ENCODE measurements at regions not wholly inside any gene's neighbourhood (a gene's known extent, or its start where the extent isn't known, plus 50 kb on each side); places are given as distances from the start of the nearest gene placed in this dataset.
A peak's percentile ranks its signal among the peaks of the same experiment; 100 is the strongest.

DNA sequence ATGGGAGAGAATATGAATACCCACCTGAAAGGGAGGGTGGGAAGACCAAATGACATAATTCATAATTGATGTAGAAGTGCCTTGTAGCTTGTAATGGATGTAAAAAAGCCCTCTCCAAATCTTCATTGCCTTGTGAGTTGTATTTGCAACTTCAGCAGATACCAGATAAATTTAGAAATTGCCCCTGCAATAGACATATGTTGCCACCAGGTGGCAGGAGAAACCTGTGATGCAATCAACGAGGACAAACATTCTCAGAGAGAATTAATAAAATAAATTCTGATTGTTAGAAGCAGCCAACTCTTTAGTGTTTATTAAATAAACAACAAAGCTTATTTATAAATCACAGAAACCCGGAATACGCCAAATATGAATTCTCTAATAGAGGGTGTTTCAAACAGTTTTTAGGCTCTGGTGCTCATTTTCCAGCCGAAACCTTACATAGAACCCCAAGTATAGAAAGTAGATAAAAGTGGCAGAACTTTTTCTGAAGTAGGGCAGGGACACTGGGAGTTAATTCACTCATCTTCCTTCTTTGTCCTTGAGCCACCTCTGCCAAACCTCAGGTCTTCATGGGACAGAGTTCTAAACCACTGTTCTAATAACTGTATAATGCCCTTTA lies 147.8 kb downstream of the TMEM38B start:
- no peaks in the 10 kb centered on the region for H3K27me3 ChIP-seq
- H4K20me1 ChIP-seq, result no peaks in the 10 kb centered on the region
- no peak overlapping the region for H3K27ac ChIP-seq
- no peaks in the 10 kb centered on the region for H3K4me1 ChIP-seq
- H3K36me3 ChIP-seq, result no peaks in the 10 kb centered on the region
- no peak overlapping the region for H3K4me3 ChIP-seq
- no peak overlapping the region for H3K9ac ChIP-seq
- TF ChIP-seq Cebpa-rat (IDR thresholded peaks at IDR 0.05), result peak in 4 of 11 experiments; percentile 21 to 73 (median 52); a peak in 4 of 22 replicates
- no peak overlapping the region for H3K4me2 ChIP-seq
- no peaks in the 10 kb centered on the region for H3K9me3 ChIP-seq (replicated peaks in 1 of 11)

DNA sequence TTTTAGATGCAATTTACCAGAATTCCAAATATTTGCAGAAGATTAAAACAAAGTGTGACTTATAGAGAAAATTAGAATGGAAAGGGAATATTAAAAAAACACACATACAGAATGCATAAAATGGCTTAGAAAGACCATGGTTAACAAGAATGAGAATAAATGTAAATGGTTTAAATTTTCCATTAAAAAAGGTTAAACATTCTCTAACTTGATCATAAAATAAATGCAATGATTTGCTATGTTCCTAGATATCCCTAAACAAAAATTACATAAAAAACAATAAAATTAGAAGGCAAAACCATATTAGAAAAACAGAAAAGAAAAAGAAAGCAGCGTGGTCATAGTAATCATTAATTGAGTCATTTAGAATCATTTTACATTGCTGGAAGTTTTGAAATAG lies 152.5 kb downstream of the TMEM38B start:
- Histone ChIP-seq H3K4me2 (no peak overlapping the region), H3K4me3 (no peak overlapping the region), H3K36me3 (no peaks in the 10 kb centered on the region), H3K4me1 (peaks cover 0 to 11% (median 6%) of the 10 kb centered on the region in 10 experiments; a peak in 14 of 20 replicates), H3K27ac (no peak overlapping the region), H4K20me1 (no peaks in the 10 kb centered on the region), H3K9me3 (replicated peaks in 1 of 11) (0 out of 22 replicates have a peak, but pooled peaks cover 0 to 6% (median 0%) of the 10 kb centered on the region in 11 experiments), H3K9ac (no peak overlapping the region), H3K27me3 (no peaks in the 10 kb centered on the region)
- TF ChIP-seq Cebpa-rat (IDR thresholded peaks at IDR 0.05), result no peak

- Histone ChIP-seq H3K4me2 (peak overlapping the region in 10 of 11 experiments; percentile 7 to 52 (median 32); a peak in 12 of 22 replicates), H3K27me3 (no peaks in the 10 kb centered on the region), H3K36me3 (no peaks in the 10 kb centered on the region), H4K20me1 (no peaks in the 10 kb centered on the region), H3K9ac (no peak overlapping the region), H3K27ac (no peak overlapping the region), H3K9me3 (replicated peaks in 1 of 11) (peaks cover 0 to 16% (median 5%) of the 10 kb centered on the region in 11 experiments; a peak in 5 of 22 replicates), H3K4me1 (peaks cover 0 to 11% (median 6%) of the 10 kb centered on the region in 10 experiments; a peak in 14 of 20 replicates), H3K4me3 (no peak overlapping the region)
- no peak for TF ChIP-seq Cebpa-rat (IDR thresholded peaks at IDR 0.05)
Observed at GRCh38 chr9:105850852-105851500, 156.6 kb downstream of the TMEM38B start.

- H3K27ac ChIP-seq, result no peak overlapping the region
- H3K36me3 ChIP-seq, result no peaks in the 10 kb centered on the region
- no peak overlapping the region for H3K4me2 ChIP-seq
- peaks cover 23 to 34% (median 28%) of the 10 kb centered on the region in 10 experiments for H3K4me1 ChIP-seq
- no peak overlapping the region for H3K9ac ChIP-seq
- H4K20me1 ChIP-seq, result no peaks in the 10 kb centered on the region
- H3K4me3 ChIP-seq, result no peak overlapping the region
- TF ChIP-seq Cebpa-rat (IDR thresholded peaks at IDR 0.05), result no peak
- H3K27me3 ChIP-seq, result no peaks in the 10 kb centered on the region
- peaks cover 0 to 16% (median 5%) of the 10 kb centered on the region in 11 experiments; a peak in 5 of 22 replicates for H3K9me3 ChIP-seq (replicated peaks in 1 of 11)
Observed at GRCh38 chr9:105854026-105854782, 159.9 kb downstream of the TMEM38B start.

GRCh38 chr9:105854783-105855724 lies 160.7 kb downstream of the TMEM38B start:
- Histone ChIP-seq H3K27ac (no peak overlapping the region), H3K4me3 (no peak overlapping the region), H3K36me3 (no peaks in the 10 kb centered on the region), H3K9ac (no peak overlapping the region), H3K4me1 (peaks cover 27 to 43% (median 35%) of the 10 kb centered on the region in 10 experiments), H4K20me1 (no peaks in the 10 kb centered on the region), H3K9me3 (replicated peaks in 1 of 11) (peaks cover 0 to 16% (median 0%) of the 10 kb centered on the region in 11 experiments; a peak in 5 of 22 replicates), H3K4me2 (no peak overlapping the region), H3K27me3 (no peaks in the 10 kb centered on the region)
- no peak for TF ChIP-seq Cebpa-rat (IDR thresholded peaks at IDR 0.05)

GRCh38 chr9:105855987-105856386 lies 161.6 kb downstream of the TMEM38B start:
- peaks cover 27 to 41% (median 31%) of the 10 kb centered on the region in 10 experiments for H3K4me1 ChIP-seq
- H3K9ac ChIP-seq, result no peak overlapping the region
- H3K9me3 ChIP-seq (replicated peaks in 1 of 11), result peaks cover 0 to 11% (median 0%) of the 10 kb centered on the region in 11 experiments; a peak in 5 of 22 replicates
- H3K36me3 ChIP-seq, result no peaks in the 10 kb centered on the region
- no peak overlapping the region for H3K27ac ChIP-seq
- H3K4me2 ChIP-seq, result no peak overlapping the region
- H3K27me3 ChIP-seq, result no peaks in the 10 kb centered on the region
- no peaks in the 10 kb centered on the region for H4K20me1 ChIP-seq
- no peak for TF ChIP-seq Cebpa-rat (IDR thresholded peaks at IDR 0.05)
- H3K4me3 ChIP-seq, result no peak overlapping the region

DNA sequence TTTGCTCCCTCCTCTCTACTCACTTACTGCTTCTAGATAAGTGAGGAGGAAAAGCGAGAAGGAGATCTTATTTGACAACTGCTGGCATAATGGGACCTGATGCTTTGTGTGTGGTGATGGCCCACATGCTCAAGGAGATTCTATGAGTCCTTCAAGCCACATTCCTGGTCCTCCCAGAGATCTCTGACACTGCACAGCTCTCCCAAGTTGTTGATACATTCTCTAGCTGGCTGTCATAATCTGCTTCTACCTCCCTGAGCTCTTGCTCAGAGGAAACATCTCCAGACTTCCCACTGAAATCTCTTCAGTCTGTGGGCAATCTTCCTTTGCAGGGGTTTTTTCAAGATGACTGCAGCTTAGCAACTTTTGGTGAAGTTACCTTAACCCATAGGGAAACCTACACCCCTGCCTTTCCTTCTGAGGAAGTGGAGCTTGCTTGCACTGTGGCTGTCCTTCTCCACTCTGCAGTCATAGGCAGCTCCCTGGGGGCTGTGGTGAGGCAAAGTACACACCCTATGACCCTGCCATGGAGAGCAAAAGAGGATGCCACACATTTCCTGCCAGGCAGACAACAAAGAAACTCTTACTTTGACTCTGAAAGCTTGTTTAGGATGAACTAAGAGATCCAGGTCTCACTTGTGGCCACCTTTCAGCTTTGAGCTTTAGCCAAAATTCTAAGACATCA lies 163.8 kb downstream of the TMEM38B start:
- 0 out of 22 replicates have a peak, but pooled peaks cover 0 to under 1% (median 0%) of the 10 kb centered on the region in 11 experiments for H3K9me3 ChIP-seq (replicated peaks in 1 of 11)
- H3K36me3 ChIP-seq, result no peaks in the 10 kb centered on the region
- peak overlapping the region in 9 of 11 experiments; percentile 50 to 88 (median 82); a peak in 18 of 22 replicates for H3K27ac ChIP-seq
- peak overlapping the region; percentile 60 to 97 (median 86) for H3K4me2 ChIP-seq
- no peaks in the 10 kb centered on the region for H4K20me1 ChIP-seq
- H3K9ac ChIP-seq, result peak overlapping the region in 8 of 11 experiments; percentile 34 to 69 (median 60); a peak in 15 of 22 replicates
- TF ChIP-seq Cebpa-rat (IDR thresholded peaks at IDR 0.05), result peak in 3 of 11 experiments; percentile 47 to 85 (median 63); a peak in 4 of 22 replicates
- peak overlapping the region in 6 of 10 experiments; percentile 3 to 30 (median 15); a peak in 5 of 20 replicates for H3K4me3 ChIP-seq
- H3K27me3 ChIP-seq, result no peaks in the 10 kb centered on the region
- peaks cover 27 to 38% (median 30%) of the 10 kb centered on the region in 10 experiments for H3K4me1 ChIP-seq

Measured in BLaER1 treated with 17β-estradiol and CSF1 and Interleukin-3, amounts not matched to agents 10 nM and 100 nM (cell line).